PFSK-1 (cell line): ENCODE measurements at regions not wholly inside any gene's neighbourhood (a gene's known extent, or its start where the extent isn't known, plus 50 kb on each side); places are given as distances from the start of the nearest gene placed in this dataset.

Source experiments
- FOXP2 ChIP-seq: optimal IDR thresholded peaks from 2 replicates; pipeline ENCODE3; 2011; ENCODE audit warnings: borderline replicate concordance, control low read depth, inconsistent platforms; ENCODE audit not compliant: insufficient read depth; ENCODE audit errors: extremely low read length, extremely low read depth
- POLR2AphosphoS5 ChIP-seq: IDR thresholded peaks from 2 replicates; pipeline ENCODE4 v1.6.1; 2012; ENCODE audit warnings: low read depth, mild to moderate bottlenecking, control low read depth, low read length, moderate library complexity
- REST ChIP-seq, 2 experiments: IDR thresholded peaks; 2 replicates each; pipeline versions ENCODE4 v1.6.1 to v1.8.0; 2011 to 2012; ENCODE audit warnings: low read depth in 2 of 2, low read length in 2 of 2, control low read depth in 1 of 2, inconsistent platforms in 1 of 2, mild to moderate bottlenecking in 1 of 2, moderate library complexity in 1 of 2; ENCODE audit not compliant: insufficient read depth in 1 of 2

DNA sequence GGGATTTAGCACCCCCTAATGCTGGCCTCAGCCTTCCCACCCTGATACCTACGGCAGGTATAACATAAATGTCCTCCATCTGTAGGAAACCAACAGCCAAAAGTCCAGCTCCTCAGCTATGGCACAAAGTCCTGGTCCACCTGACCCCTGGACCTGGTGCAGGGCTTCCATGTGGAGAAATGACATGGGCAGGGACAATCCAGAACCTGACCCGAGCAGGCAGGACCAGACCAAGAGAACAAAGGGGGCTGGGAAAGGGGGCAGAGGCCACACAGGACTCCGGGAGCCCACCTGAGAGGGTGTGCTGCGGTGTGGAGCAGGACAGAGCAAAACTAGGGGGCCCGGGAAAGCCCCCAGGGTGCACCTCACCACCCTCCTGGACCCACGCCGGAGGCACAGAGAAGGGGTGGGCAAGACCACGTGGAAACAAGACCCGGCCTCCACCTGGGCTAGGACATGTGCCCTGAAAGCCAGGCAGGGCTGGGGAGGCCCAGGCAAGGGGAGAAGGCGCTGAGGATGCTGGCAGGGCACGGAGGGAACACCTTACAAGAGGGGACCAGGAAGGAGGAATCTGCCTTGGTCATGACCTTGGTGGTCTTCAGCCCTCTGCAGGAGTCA, 368.9 kb downstream of the SHANK2 start:
- TF ChIP-seq REST (IDR thresholded peaks at IDR 0.05; ENCODE audit: insufficient read depth in 1 of 2, low read depth in 2 of 2, low read length in 2 of 2): no peak
- TF ChIP-seq FOXP2: no peak
- TF ChIP-seq POLR2AphosphoS5: no peak
